ENCODE measurements at regions not wholly inside any gene's neighbourhood (a gene's known extent, or its start where the extent isn't known, plus 50 kb on each side); places are given as distances from the start of the nearest gene placed in this dataset.

GRCh38 chr15:77557564-77557963 is 75.1 kb downstream of the LINGO1 start:
- TF ChIP-seq, protein P1, sequence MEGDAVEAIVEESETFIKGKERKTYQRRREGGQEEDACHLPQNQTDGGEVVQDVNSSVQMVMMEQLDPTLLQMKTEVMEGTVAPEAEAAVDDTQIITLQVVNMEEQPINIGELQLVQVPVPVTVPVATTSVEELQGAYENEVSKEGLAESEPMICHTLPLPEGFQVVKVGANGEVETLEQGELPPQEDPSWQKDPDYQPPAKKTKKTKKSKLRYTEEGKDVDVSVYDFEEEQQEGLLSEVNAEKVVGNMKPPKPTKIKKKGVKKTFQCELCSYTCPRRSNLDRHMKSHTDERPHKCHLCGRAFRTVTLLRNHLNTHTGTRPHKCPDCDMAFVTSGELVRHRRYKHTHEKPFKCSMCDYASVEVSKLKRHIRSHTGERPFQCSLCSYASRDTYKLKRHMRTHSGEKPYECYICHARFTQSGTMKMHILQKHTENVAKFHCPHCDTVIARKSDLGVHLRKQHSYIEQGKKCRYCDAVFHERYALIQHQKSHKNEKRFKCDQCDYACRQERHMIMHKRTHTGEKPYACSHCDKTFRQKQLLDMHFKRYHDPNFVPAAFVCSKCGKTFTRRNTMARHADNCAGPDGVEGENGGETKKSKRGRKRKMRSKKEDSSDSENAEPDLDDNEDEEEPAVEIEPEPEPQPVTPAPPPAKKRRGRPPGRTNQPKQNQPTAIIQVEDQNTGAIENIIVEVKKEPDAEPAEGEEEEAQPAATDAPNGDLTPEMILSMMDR (IDR thresholded peaks at IDR 0.05; ENCODE audit: borderline replicate concordance, insufficient read depth, low read depth, low read length) = no peak
- H3K4me3 ChIP-seq (ENCODE audit: low read depth, low read length) = no peak overlapping the region

GRCh38 chr15:77557144-77557543 is 75.6 kb downstream of the LINGO1 start:
- TF ChIP-seq, protein P1 (IDR thresholded peaks at IDR 0.05; ENCODE audit: borderline replicate concordance, insufficient read depth, low read depth, low read length) = no peak
- H3K4me3 ChIP-seq (ENCODE audit: low read depth, low read length) = no peak overlapping the region

DNA sequence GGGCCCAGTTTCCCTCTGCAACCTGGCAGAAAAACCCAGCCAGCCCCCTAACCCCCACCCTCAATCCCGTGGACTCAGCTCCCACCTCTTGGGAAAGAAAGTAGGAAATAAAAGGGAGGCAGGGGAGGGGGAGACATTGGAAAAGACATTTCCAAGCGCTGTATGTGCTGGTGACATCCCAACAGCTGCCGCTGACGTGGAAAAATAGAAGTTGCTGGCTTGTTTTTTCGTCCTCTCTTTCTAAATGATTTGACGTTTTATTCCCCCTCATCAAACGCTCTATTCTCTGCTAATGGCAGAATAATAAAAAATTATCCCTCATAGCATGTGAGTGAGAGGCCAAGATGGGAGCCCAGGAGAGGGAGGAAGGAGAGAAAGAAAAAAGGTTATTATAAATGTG is 76.1 kb downstream of the LINGO1 start:
- no peak overlapping the region for H3K4me3 ChIP-seq (ENCODE audit: low read depth, low read length)
- TF ChIP-seq, protein P1 (IDR thresholded peaks at IDR 0.05; ENCODE audit: borderline replicate concordance, insufficient read depth, low read depth, low read length) = no peak

GRCh38 chr15:77555232-77555631 is 77.5 kb downstream of the LINGO1 start:
- TF ChIP-seq, protein P1 (IDR thresholded peaks at IDR 0.05; ENCODE audit: borderline replicate concordance, insufficient read depth, low read depth, low read length) = no peak
- no peak overlapping the region for H3K4me3 ChIP-seq (ENCODE audit: low read depth, low read length)

- TF ChIP-seq, protein P1 (IDR thresholded peaks at IDR 0.05; ENCODE audit: borderline replicate concordance, insufficient read depth, low read depth, low read length) = no peak
Measured at GRCh38 chr15:77554306-77555080, 78.2 kb downstream of the LINGO1 start.

GRCh38 chr15:77553695-77554094 is 79.0 kb downstream of the LINGO1 start:
- TF ChIP-seq, protein P1 (IDR thresholded peaks at IDR 0.05; ENCODE audit: borderline replicate concordance, insufficient read depth, low read depth, low read length) = no peak
- no peak overlapping the region for H3K4me3 ChIP-seq (ENCODE audit: low read depth, low read length)

More at GRCh38 chr15:77554306-77555080, 78.2 kb downstream of the LINGO1 start:
- H3K4me3 ChIP-seq (ENCODE audit: low read depth, low read length) = no peak overlapping the region

DNA sequence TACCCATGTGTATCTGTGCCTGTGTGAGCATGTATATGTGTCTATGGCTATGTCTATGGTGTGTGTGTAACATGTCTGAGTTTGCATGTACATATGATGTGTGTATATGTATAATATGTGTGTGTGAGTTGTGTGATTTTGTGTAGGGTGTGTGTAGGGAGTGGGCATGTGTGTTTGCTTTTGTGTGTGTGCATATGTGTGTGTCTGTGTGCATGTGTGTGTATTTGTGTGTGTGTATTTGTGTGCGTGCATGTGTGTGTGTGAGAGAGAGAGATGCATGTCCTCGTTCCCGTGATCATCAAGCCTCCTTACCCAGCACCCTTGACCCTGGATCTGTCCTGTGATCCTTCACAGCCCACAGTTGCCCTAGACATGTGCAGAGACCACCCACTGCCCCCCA is 79.5 kb downstream of the LINGO1 start:
- no peak overlapping the region for H3K4me3 ChIP-seq (ENCODE audit: low read depth, low read length)
- TF ChIP-seq, protein P1 (IDR thresholded peaks at IDR 0.05; ENCODE audit: borderline replicate concordance, insufficient read depth, low read depth, low read length) = no peak

Data from GM12875 (cell line).